NB4 (cell line): ENCODE measurements at regions not wholly inside any gene's neighbourhood (a gene's known extent, or its start where the extent isn't known, plus 50 kb on each side); places are given as distances from the start of the nearest gene placed in this dataset.

Experiments used
- DNase-seq: peaks from one replicate; pipeline ENCODE4 v3.0.0; 2010; ENCODE audit warnings: low read depth
- H3K4me3 ChIP-seq: one replicate; pipeline ENCODE4 v1.5.1; 2011; ENCODE audit warnings: mild to moderate bottlenecking, low read depth, low read length, moderate library complexity
- MYC ChIP-seq: IDR thresholded peaks from 2 replicates; pipeline ENCODE4 v1.6.1; 2011; ENCODE audit warnings: low read depth, low read length
- POLR2A ChIP-seq: IDR thresholded peaks from 2 replicates; pipeline ENCODE4 v1.6.1; 2011; ENCODE audit warnings: mild to moderate bottlenecking; ENCODE audit not compliant: insufficient read length; ENCODE audit errors: extremely low read depth
- TF ChIP-seq, protein P1 (sequence below): IDR thresholded peaks from one replicate; pipeline ENCODE4 v1.5.1; 2012; ENCODE audit warnings: low read depth, low read length
- TF ChIP-seq, protein P2 (sequence below): IDR thresholded peaks from 2 replicates; pipeline ENCODE4 v1.6.1; 2011; ENCODE audit warnings: low read depth, low read length

DNA sequence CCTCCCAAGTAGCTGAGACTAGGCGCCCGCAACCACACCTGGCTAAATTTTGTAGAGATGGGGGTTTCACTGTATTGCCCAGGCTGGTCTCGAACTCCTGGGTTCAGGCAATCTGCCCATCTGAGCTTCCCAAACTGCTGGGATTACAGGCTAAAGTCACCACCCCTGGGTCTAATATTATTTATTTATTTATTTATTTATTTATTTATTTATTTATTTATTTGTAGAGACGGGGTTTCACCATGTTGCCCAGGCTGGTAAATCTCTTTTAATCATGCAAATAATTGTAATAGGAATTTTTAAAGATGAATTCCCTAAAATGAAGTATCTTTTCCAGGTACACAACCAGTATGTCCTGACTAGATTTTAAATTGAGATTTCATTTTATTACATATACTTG is 761.8 kb downstream of the TRAM1L1 start:
- H3K4me3 ChIP-seq, result no peak overlapping the region
- no peak for DNase-seq
- TF ChIP-seq, protein P1, sequence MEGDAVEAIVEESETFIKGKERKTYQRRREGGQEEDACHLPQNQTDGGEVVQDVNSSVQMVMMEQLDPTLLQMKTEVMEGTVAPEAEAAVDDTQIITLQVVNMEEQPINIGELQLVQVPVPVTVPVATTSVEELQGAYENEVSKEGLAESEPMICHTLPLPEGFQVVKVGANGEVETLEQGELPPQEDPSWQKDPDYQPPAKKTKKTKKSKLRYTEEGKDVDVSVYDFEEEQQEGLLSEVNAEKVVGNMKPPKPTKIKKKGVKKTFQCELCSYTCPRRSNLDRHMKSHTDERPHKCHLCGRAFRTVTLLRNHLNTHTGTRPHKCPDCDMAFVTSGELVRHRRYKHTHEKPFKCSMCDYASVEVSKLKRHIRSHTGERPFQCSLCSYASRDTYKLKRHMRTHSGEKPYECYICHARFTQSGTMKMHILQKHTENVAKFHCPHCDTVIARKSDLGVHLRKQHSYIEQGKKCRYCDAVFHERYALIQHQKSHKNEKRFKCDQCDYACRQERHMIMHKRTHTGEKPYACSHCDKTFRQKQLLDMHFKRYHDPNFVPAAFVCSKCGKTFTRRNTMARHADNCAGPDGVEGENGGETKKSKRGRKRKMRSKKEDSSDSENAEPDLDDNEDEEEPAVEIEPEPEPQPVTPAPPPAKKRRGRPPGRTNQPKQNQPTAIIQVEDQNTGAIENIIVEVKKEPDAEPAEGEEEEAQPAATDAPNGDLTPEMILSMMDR, result no peak
- TF ChIP-seq POLR2A, result no peak
- TF ChIP-seq MYC, result no peak
- TF ChIP-seq, protein P2, sequence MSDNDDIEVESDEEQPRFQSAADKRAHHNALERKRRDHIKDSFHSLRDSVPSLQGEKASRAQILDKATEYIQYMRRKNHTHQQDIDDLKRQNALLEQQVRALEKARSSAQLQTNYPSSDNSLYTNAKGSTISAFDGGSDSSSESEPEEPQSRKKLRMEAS, result no peak

DNA sequence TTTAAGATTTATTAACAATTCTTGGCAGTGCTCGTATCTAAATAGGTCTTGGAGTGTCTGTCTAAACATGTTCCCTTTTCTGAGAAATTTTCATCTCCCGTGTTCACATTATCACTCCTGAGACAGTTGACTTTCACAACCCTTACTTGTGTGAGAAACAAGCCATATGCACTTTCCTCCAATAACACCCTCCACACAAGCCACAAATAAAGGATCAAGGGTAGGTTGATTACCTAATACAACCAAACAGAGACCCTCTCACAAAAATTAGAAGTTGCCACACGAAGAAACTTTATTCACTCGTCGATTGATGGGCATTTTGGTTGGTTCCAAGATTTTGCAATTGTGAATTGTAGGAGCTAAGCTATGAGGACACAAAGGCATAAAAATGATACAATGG is 763.9 kb downstream of the TRAM1L1 start:
- DNase-seq, result no peak
- TF ChIP-seq MYC (no peak), POLR2A (no peak)
- H3K4me3 ChIP-seq, result no peak overlapping the region

DNA sequence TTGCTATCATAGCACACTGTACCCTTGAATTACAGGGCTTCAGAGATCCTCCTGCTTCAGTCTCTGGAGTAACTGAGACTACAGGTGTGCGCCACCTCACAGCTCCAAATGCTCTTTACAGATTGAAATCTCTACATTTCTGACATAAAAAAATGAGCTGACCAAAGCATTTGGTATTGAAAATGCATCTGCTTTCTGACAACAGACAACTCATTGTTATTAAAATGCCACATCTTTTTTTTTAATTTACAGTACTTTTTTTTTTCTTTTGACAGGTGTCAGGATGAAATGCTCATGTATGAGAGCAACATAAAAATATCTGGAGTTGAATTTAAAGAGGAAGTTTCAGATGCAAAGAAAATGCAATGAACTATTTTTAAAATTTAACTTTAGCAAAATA is 764.5 kb downstream of the TRAM1L1 start:
- no peak for TF ChIP-seq POLR2A
- TF ChIP-seq, protein P2, result no peak
- TF ChIP-seq, protein P1, result no peak
- no peak for TF ChIP-seq MYC
- no peak for DNase-seq
- no peak overlapping the region for H3K4me3 ChIP-seq

DNA sequence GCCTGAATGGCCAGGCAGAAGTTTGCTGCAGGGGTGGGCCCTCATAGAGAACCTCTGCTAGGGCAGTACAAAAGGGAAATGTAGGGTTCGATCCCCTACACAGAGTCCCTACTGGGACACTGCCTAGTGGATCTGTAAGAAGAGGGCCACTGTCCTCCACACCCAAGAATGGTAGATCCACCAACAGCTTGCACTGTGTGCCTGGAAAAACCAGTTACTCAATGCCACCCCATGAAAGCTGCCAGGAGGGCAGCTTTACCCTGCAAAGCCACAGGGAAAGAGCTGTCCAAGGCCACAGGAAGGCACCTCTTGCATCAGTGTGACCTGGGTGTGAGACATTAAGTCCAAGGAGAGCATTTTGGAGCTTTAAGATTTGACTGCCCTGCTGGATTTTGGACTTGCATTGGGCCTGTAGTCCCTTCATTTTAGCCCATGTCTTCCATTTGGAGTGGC is 781.6 kb downstream of the TRAM1L1 start:
- H3K4me3 ChIP-seq, result no peak overlapping the region
- no peak for DNase-seq
- TF ChIP-seq POLR2A (no peak), MYC (no peak)
- TF ChIP-seq, protein P1, result no peak
- TF ChIP-seq, protein P2, result no peak

DNA sequence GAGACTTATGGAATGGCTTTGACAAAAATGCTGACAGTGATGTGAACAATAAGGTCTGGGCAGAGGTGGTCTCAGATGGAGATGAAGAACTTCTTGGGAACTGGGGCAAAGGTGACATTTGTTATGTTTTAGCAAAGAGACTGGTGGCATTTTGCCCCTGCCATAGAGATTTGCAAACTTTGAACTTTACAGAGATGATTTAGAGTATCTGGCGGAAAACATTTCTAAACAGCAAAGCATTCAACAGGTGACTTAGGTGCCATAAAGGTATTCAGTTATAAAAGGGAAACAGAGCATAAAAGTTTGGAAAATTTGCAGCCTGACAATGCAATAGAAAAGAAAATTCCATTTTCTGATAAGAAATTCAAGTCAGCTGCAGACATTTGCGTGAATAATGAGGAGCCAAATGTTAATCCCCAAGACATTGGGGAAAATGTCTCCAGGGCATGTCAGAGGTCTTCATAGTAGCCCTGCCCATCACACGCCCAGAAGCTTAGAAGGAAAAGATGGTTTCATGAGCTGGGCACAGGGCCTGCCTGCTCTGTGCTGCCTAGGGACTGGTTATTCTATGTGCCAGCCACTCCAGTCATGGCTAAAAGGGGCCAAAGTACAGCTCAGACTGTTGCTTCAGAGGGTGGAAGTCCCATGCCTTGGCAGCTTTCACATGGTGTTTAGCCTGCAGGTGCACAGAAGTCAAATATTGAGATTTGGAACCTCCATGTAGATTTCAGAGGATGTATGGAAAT is 782.2 kb downstream of the TRAM1L1 start:
- H3K4me3 ChIP-seq, result no peak overlapping the region
- TF ChIP-seq, protein P1, result no peak
- TF ChIP-seq, protein P2, result no peak
- no peak for TF ChIP-seq POLR2A
- TF ChIP-seq MYC, result no peak
- no peak for DNase-seq

DNA sequence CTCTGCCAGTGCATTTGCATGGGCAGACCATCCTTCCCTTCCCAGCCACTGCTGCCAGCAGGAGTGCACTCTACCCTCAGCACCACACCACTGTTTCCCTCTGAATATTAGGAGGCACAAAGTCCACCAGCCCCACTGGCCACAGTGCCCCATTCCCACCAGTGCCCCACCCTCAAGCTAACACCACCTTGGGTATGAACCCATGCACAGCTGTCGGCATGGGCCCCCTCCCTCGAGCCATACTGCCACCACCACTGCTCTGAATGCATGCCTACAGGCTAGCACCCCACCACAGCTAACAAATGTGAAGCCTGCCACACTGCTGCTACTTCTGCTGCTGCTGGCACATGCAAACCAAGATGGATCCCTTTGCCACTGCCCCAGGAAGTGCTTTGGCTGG is 810.4 kb downstream of the TRAM1L1 start:
- no peak overlapping the region for H3K4me3 ChIP-seq
- TF ChIP-seq POLR2A, result no peak
- TF ChIP-seq, protein P1, result no peak
- TF ChIP-seq, protein P2, result no peak

More for the DNA sequence above, 810.4 kb downstream of the TRAM1L1 start:
- no peak for DNase-seq
